ENCODE measurements at regions not wholly inside any gene's neighbourhood (a gene's known extent, or its start where the extent isn't known, plus 50 kb on each side); places are given as distances from the start of the nearest gene placed in this dataset.

GRCh38 chr14:94689985-94690400, 77.8 kb downstream of the SERPINA3 start:
- no peak for TF ChIP-seq CTCF (IDR thresholded peaks at IDR 0.05; ENCODE audit: low read depth, low read length)
- Histone ChIP-seq H3K4me1 (ENCODE audit: low read depth) (peaks cover 3% of the 10 kb centered on the region), H3K27ac (no peak overlapping the region), H3K36me3 (no peaks in the 10 kb centered on the region), H3K9me3 (ENCODE audit: low read depth) (no peaks in the 10 kb centered on the region), H3K27me3 (peaks cover 25% of the 10 kb centered on the region), H3K4me3 (no peak overlapping the region)
- DNase-seq (ENCODE audit: low read depth in 1 of 2, low spot score in 1 of 2), result no peak

- Histone ChIP-seq H3K4me1 (ENCODE audit: low read depth) (no peaks in the 10 kb centered on the region), H3K27ac (no peak overlapping the region), H3K4me3 (no peak overlapping the region), H3K27me3 (peaks cover 25% of the 10 kb centered on the region), H3K36me3 (no peaks in the 10 kb centered on the region), H3K9me3 (ENCODE audit: low read depth) (no peaks in the 10 kb centered on the region)
- peak; percentile 99 for TF ChIP-seq CTCF (IDR thresholded peaks at IDR 0.05; ENCODE audit: low read depth, low read length)
- peak; percentile 71 to 86 for DNase-seq (ENCODE audit: low read depth in 1 of 2, low spot score in 1 of 2)
These were observed 77.2 kb downstream of the SERPINA3 start for GRCh38 chr14:94689218-94689984.

GRCh38 chr14:94686511-94687160, 74.4 kb downstream of the SERPINA3 start:
- Histone ChIP-seq H3K27ac (no peak overlapping the region), H3K27me3 (peaks cover 20% of the 10 kb centered on the region), H3K9me3 (ENCODE audit: low read depth) (no peaks in the 10 kb centered on the region), H3K36me3 (no peaks in the 10 kb centered on the region), H3K4me3 (no peak overlapping the region), H3K4me1 (ENCODE audit: low read depth) (no peaks in the 10 kb centered on the region)
- no peak for DNase-seq (ENCODE audit: low read depth in 1 of 2, low spot score in 1 of 2)
- no peak for TF ChIP-seq CTCF (IDR thresholded peaks at IDR 0.05; ENCODE audit: low read depth, low read length)

- no peak overlapping the region for H3K27ac ChIP-seq
These were observed 73.7 kb downstream of the SERPINA3 start for GRCh38 chr14:94685681-94686485.

More at GRCh38 chr14:94685681-94686485, 73.7 kb downstream of the SERPINA3 start:
- DNase-seq (ENCODE audit: low read depth in 1 of 2, low spot score in 1 of 2), result no peak
- no peak for TF ChIP-seq CTCF (IDR thresholded peaks at IDR 0.05; ENCODE audit: low read depth, low read length)
- Histone ChIP-seq H3K27me3 (peaks cover 12% of the 10 kb centered on the region), H3K36me3 (no peaks in the 10 kb centered on the region), H3K4me1 (ENCODE audit: low read depth) (no peaks in the 10 kb centered on the region), H3K9me3 (ENCODE audit: low read depth) (no peaks in the 10 kb centered on the region), H3K4me3 (no peak overlapping the region)

Data from cardiac muscle cell (in vitro differentiated cells and primary cell).